Esophagus muscularis mucosa (tissue), 4 donors: ENCODE measurements at regions not wholly inside any gene's neighbourhood (a gene's known extent, or its start where the extent isn't known, plus 50 kb on each side); places are given as distances from the start of the nearest gene placed in this dataset.
"Not testable (repeated sequence)": the region's sequence is repeated elsewhere in the genome, so short reads cannot be mapped to it uniquely, and the experiment has no call there.

Experiments
- DNase-seq: peaks from one replicate; pipeline ENCODE4 v3.0.0-alpha.2; 2017; ENCODE audit errors: extremely low spot score
- H3K27ac ChIP-seq, 4 donors: fragments of 200-600 bp; sonication (generic); replicated peaks in 1 of 4; 1 replicate in 3 of 4; 2 replicates in 1 of 4; pipeline ENCODE4 v1.5.1; 2016 to 2019; ENCODE audit warnings: mild to moderate bottlenecking in 1 of 4
- H3K27me3 ChIP-seq, 4 donors: fragments of 200-600 bp; sonication (generic); one replicate each; pipeline versions ENCODE4 v1.5.1 to v1.6.0; 2016 to 2019
- H3K36me3 ChIP-seq, 4 donors: fragments of 200-600 bp; sonication (generic); one replicate each; pipeline ENCODE4 v1.5.1; 2016 to 2019
- H3K4me1 ChIP-seq, 4 donors: fragments of 200-600 bp; sonication (generic); one replicate each; pipeline ENCODE4 v1.5.1; 2016 to 2019
- H3K4me3 ChIP-seq, 4 donors: fragments of 200-600 bp; sonication (generic); 1 replicate in 2 of 4; 2 replicates in 2 of 4; pipeline ENCODE4 v1.5.1; 2016 to 2019; ENCODE audit warnings: mild to moderate bottlenecking in 4 of 4, moderate library complexity in 1 of 4
- H3K9me3 ChIP-seq, 4 donors: fragments of 200-600 bp; sonication (generic); 1 replicate in 3 of 4; 2 replicates in 1 of 4; pipeline ENCODE4 v1.5.1; 2016 to 2019
- CTCF ChIP-seq, 3 experiments: fragments of 200-600 bp in 2 of 3; fragments of 450-650 bp in 1 of 3; sonication (generic) in 2 of 3; IDR thresholded peaks; one replicate each; pipeline ENCODE4 v1.5.1; 2017 to 2019; ENCODE audit warnings: antibody characterized with exemption in 3 of 3, mild to moderate bottlenecking in 2 of 3, moderate library complexity in 1 of 3
- EP300 ChIP-seq: sonication (generic); formaldehyde crosslinking; IDR thresholded peaks from one replicate; pipeline ENCODE4 v1.6.1; 2017; ENCODE audit warnings: antibody characterized with exemption
- POLR2A ChIP-seq: fragments of 450-650 bp; IDR thresholded peaks from one replicate; pipeline ENCODE4 v1.6.1; 2017; ENCODE audit warnings: antibody characterized with exemption, moderate library complexity, mild to moderate bottlenecking, low read depth
- POLR2AphosphoS5 ChIP-seq, 2 donors: sonication (generic); formaldehyde crosslinking; IDR thresholded peaks; one replicate each; pipeline ENCODE4 v1.6.1; 2017; ENCODE audit warnings: antibody characterized with exemption in 2 of 2
- WGBS: methylation state at CpG from one replicate; pipeline ENCODE4 v1.1.5; 2018; 5-methylcytosine and 5-hydroxymethylcytosine counted together
- intact Hi-C: fragments of 100-400 bp; cut with DNase I; formaldehyde crosslinking; loops from one replicate; pipeline ENCODE4 v1.15.1; 2023

- H3K4me1 ChIP-seq = no peaks in the 10 kb centered on the region
- no peaks in the 10 kb centered on the region for H3K36me3 ChIP-seq
- H3K9me3 ChIP-seq = no peaks in the 10 kb centered on the region
- no peak overlapping the region for H3K4me3 ChIP-seq
- WGBS = 81% methylated on average over 5 of the region's 5 CpGs
- no peak for TF ChIP-seq CTCF (IDR thresholded peaks at IDR 0.05)
- TF ChIP-seq POLR2AphosphoS5 (IDR thresholded peaks at IDR 0.05) = no peak
- TF ChIP-seq POLR2A = no peak
- no peak for TF ChIP-seq EP300
- intact Hi-C loops = no loop called here
- H3K27me3 ChIP-seq = no peaks in the 10 kb centered on the region
- no peak overlapping the region for H3K27ac ChIP-seq
- peak; percentile 21 for DNase-seq
These were observed 272.6 kb downstream of the FGFR2 start for GRCh38 chr10:121325490-121326231.

GRCh38 chr10:121326905-121327304 is 271.3 kb downstream of the FGFR2 start:
- intact Hi-C loops = no loop called here
- no peaks in the 10 kb centered on the region for H3K4me1 ChIP-seq
- peak; percentile 62 for DNase-seq
- no peaks in the 10 kb centered on the region for H3K27me3 ChIP-seq
- H3K9me3 ChIP-seq = no peaks in the 10 kb centered on the region
- no peak overlapping the region for H3K27ac ChIP-seq
- H3K4me3 ChIP-seq = no peak overlapping the region
- H3K36me3 ChIP-seq = no peaks in the 10 kb centered on the region
- no peak for TF ChIP-seq POLR2A
- TF ChIP-seq EP300 = no peak
- no peak for TF ChIP-seq CTCF (IDR thresholded peaks at IDR 0.05)
- TF ChIP-seq POLR2AphosphoS5 (IDR thresholded peaks at IDR 0.05) = no peak
- 89% methylated on average over 4 of the region's 4 CpGs for WGBS

GRCh38 chr10:121327727-121328126 is 270.5 kb downstream of the FGFR2 start:
- Histone ChIP-seq H3K36me3 (no peaks in the 10 kb centered on the region), H3K9me3 (no peaks in the 10 kb centered on the region), H3K27ac (no peak overlapping the region), H3K27me3 (no peaks in the 10 kb centered on the region), H3K4me3 (no peak overlapping the region), H3K4me1 (no peaks in the 10 kb centered on the region)
- 100% methylated on average over 1 of the region's 1 CpG for WGBS
- DNase-seq = no peak
- intact Hi-C loops = no loop called here
- TF ChIP-seq CTCF (IDR thresholded peaks at IDR 0.05) = no peak
- no peak for TF ChIP-seq POLR2AphosphoS5 (IDR thresholded peaks at IDR 0.05)
- no peak for TF ChIP-seq POLR2A
- TF ChIP-seq EP300 = no peak

GRCh38 chr10:121329631-121330030 is 268.6 kb downstream of the FGFR2 start:
- DNase-seq, H3K4me3 ChIP-seq, H3K4me1 ChIP-seq, H3K9me3 ChIP-seq, H3K27ac ChIP-seq, H3K27me3 ChIP-seq, H3K36me3 ChIP-seq, intact Hi-C loops: not testable (repeated sequence)
- WGBS = 95% methylated on average over 4 of the region's 4 CpGs

- TF ChIP-seq POLR2A (no peak), POLR2AphosphoS5 (IDR thresholded peaks at IDR 0.05) (no peak), CTCF (IDR thresholded peaks at IDR 0.05) (no peak), EP300 (no peak)
- no peak overlapping the region for H3K4me3 ChIP-seq
- no peaks in the 10 kb centered on the region for H3K4me1 ChIP-seq
- no peaks in the 10 kb centered on the region for H3K9me3 ChIP-seq
- intact Hi-C loops = no loop called here
- WGBS = 25% methylated on average over 1 of the region's 1 CpG
- peak; percentile 19 for DNase-seq
- H3K27ac ChIP-seq = no peak overlapping the region
- no peaks in the 10 kb centered on the region for H3K36me3 ChIP-seq
- H3K27me3 ChIP-seq = no peaks in the 10 kb centered on the region
These were observed 267.7 kb downstream of the FGFR2 start for GRCh38 chr10:121330563-121330962.
